ENCODE measurements at regions not wholly inside any gene's neighbourhood (a gene's known extent, or its start where the extent isn't known, plus 50 kb on each side); places are given as distances from the start of the nearest gene placed in this dataset.

DNA sequence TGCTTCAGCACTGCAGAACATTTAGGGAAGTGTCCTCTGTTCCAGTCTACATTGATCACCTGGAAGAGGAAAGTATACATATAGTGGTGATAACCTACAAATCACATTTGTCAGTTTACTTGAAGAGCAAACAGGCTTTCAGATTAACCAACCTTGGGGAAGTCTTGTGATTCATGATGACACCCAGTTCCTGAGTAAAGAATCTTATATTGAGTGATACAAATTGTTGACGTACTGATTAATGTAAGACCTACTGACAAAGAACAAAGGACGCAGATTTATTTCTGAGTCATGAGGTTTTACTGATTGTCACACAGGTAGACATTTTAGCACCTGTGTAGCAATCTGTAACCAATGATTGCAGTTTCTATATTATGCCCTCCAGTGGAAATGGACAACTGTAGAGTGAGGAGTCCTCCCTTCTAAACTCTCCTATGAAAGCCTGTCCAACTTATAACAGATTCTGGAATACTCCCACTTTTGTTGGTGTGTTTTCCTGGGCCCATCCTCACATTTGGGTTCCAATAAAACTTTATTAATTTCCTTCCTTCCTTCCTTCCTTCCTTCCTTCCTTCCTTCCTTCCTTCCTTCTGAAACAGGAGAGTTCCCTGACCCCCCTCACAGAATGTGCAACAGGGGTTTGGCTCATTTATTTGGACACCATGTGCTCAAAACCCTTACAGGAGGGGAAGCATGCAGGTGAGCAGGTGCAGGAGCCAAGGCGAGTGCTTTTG, 113.5 kb downstream of the SLC35B3 start:
- TF ChIP-seq, protein P1, sequence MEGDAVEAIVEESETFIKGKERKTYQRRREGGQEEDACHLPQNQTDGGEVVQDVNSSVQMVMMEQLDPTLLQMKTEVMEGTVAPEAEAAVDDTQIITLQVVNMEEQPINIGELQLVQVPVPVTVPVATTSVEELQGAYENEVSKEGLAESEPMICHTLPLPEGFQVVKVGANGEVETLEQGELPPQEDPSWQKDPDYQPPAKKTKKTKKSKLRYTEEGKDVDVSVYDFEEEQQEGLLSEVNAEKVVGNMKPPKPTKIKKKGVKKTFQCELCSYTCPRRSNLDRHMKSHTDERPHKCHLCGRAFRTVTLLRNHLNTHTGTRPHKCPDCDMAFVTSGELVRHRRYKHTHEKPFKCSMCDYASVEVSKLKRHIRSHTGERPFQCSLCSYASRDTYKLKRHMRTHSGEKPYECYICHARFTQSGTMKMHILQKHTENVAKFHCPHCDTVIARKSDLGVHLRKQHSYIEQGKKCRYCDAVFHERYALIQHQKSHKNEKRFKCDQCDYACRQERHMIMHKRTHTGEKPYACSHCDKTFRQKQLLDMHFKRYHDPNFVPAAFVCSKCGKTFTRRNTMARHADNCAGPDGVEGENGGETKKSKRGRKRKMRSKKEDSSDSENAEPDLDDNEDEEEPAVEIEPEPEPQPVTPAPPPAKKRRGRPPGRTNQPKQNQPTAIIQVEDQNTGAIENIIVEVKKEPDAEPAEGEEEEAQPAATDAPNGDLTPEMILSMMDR (IDR thresholded peaks at IDR 0.05), result no peak
- no peak for TF ChIP-seq POLR2A (IDR thresholded peaks at IDR 0.05)
